Stimulated activated CD8-positive, alpha-beta memory T cell treated with anti-CD3 and anti-CD28 coated beads, Interleukin-4, amount 100 ng/mL, for 48 hours (primary cell): ENCODE measurements at regions not wholly inside any gene's neighbourhood (a gene's known extent, or its start where the extent isn't known, plus 50 kb on each side); places are given as distances from the start of the nearest gene placed in this dataset.

Experiments
- DNase-seq: peaks from one replicate; pipeline ENCODE4 v3.0.0-alpha.2; 2020

DNA sequence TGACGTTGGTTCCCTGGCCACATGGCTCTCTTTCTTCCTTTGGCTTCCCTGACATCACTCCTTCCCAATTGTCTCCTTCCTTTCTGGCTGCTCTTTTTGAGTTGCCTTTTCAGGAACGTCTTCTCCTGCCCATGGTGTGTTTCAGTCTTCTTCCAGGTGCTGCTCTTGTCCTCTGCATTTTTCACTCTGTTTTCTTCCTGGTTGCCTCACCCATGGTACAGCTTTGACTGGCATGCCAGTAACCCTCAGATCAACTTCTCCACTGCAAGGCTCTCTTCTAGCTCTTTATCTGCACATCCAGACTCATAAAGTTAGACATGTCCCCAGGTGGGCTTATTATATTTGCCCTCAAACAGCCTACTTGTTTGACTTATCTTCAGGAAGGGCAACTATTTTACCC, 91.0 kb upstream of the ANKH start:
- DNase-seq: no peak

GRCh38 chr5:14960120-14960462, 88.5 kb upstream of the ANKH start:
- DNase-seq: no peak

DNA sequence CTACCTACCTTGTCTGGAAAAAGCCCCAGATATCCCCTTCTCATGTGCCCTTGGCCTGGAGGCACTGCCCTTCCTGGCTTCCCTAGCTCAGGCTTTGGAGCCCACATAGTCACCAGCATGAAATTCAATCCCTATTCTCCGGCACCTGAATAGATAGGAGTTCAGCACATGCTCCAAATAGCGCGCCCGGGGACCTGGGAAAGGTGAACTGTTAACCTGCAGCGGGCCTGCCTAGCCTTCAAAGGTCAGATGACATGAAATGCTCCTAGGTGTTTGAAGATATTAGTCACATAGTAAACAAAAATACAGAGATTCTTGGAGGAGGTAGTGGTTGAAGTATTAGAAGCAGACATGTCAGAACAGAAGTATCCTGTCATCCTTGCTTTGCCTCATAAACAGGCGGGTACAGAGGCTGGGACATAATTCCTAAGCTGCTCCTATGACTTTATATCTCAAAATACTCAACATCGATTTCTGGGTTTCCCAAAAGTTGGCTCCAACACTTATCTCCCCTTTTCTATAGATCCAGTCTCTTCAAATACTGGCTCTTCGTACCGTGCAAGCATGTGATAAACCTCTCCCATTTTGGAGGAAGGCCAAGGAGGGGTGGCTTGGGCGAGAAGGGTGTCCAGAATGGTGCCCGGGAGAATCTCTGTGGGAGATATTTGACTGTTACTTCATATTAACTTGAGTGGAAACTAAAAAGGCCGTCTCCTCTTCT, 88.0 kb upstream of the ANKH start:
- no peak for DNase-seq

GRCh38 chr5:14958188-14958587, 86.6 kb upstream of the ANKH start:
- no peak for DNase-seq

DNA sequence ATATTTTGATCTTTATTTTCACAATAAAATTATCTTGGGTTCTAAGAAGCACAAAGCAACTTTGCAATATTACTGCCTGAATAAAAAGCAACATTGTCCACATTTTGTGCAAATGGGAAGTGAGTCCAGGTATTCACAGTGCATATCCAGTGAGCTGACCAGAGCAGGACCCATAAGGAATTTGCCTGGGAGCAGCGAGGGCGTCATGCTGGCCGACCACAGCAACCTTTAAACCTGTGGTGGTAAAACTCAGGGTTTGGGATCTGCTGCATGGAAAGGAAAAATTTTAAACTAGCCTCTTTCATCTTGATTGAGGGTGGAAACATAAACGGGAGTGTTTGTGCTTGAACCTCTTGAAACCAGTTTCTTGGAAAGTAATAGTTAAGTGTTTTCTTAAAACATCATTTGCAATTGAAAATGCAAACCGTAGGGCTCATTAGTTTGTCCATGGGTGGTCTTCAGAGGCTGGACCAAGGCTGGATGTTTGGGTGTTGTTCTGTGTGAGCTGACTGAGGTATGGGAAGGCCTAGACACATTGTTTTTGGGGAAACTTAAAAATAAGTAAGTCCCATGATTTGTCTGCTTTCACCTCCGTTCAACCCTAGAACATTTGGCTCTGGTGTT, 85.0 kb upstream of the ANKH start:
- DNase-seq: no peak

DNA sequence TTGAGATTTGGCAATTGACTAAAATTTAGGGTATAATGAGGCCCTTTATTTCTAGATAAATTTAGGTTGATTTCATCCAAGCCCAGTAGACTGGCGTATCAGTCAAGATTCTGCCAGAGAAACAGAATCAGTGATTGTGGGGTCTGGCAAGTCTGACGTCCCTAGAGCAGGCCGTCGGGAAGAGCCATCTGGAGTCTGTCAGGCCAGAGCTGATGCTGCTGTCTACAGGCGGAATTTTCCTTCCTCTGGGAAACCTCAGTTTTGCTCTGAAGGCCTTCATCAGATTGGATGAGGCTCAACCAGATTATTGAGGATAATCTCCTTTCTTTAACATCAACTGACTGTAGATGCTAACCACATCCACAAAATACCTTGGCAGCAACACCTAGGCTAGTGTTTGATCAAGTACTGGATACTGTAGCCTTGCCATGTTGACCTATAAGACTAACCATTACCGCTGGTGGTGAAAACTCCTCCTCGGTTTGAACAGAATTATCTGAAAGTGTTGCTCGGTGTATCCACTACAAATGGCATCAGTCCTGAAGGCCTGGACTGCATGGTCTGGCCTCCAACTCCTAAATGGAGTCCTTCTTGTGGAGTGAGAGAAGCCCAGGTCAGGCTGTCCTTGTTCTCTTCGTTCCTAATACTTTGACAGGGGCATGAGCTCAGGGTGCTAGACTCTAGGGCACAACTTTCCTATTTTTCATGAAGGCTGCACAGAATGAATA, 83.2 kb upstream of the ANKH start:
- DNase-seq: no peak

DNA sequence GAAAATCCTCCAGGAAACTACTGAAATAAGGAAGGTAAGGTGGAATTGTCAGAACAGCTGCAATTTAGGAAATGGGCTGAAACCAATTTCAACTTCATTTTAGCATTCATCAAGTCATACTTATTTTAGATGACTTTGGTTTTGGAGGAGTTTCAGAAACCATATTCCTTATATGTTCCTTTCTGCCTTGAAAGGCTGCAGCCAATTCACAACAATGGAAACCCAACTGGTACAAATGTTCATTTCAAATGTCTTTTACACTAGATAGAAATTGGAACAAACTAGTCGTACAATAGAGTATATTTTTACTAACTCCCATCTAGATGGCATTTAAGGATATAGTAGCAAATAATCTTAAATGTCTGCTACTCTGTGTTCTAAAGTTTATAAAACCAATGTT, 82.6 kb upstream of the ANKH start:
- DNase-seq: no peak

GRCh38 chr5:14953075-14953607, 81.6 kb upstream of the ANKH start:
- DNase-seq: no peak

GRCh38 chr5:14948383-14948782, 76.8 kb upstream of the ANKH start:
- DNase-seq: no peak

- no peak for DNase-seq
Measured at GRCh38 chr5:14946815-14947620, 75.4 kb upstream of the ANKH start.

GRCh38 chr5:14945450-14945849, 73.9 kb upstream of the ANKH start:
- DNase-seq: no peak

GRCh38 chr5:14944996-14945395, 73.4 kb upstream of the ANKH start:
- DNase-seq: no peak

- no peak for DNase-seq
Measured at GRCh38 chr5:14944350-14944739, 72.8 kb upstream of the ANKH start.

DNA sequence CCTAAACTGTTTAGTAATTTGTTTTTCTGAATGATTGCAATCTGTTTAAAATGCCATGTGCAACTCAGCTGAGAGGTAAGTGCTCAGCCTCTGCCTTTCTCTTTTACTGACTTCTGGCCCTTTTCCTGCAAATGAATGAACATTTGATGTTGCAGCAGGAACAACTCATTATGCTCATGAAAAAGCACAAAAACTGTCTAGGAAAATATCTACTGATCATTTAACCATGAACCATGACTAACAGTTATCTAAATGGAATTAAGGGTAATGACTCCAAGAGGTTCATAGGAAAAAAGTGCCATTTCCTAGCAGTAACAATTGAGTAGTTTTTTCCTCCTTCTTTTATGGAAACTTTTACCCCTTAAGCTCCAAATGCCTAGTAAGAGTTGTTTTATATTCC, 70.6 kb upstream of the ANKH start:
- DNase-seq: no peak

DNA sequence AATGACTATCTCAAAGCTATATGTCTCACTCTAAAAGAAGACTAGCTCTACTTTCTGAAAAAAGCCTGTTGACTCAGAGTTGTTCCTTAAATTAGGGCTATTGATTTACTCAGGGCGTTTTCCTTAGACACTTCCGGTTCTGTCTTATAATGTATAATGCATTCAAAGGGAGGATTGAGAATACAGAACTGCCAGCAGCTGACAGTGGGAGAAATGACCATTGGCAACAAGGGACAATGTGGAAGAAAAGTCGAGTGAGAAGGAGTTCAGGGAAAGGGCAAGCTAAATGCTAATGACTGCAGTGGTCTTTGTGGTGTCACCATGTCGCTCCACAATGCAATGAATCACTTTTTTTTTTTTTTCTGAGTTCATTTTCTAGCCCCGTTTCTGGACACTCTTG, 65.7 kb upstream of the ANKH start:
- DNase-seq: no peak

DNA sequence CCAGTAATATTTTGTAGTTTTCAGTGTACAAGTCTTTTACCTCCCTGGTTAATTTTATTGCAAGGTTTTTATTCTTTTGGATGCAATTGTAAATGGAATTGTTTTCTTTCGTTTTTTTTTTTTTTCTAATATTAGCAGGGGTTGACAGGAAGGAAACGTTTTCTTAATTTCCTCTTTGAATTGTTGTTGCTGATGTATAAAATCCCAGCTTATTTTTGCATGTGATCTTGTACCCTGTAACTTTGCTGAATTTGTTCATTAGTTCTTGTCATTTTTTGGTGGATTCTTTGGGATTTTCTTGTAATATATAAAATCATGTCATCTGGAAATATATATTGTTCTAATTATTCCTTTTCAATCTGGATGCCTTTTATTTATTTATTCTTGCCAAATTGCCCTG, 65.0 kb upstream of the ANKH start:
- DNase-seq: no peak

DNA sequence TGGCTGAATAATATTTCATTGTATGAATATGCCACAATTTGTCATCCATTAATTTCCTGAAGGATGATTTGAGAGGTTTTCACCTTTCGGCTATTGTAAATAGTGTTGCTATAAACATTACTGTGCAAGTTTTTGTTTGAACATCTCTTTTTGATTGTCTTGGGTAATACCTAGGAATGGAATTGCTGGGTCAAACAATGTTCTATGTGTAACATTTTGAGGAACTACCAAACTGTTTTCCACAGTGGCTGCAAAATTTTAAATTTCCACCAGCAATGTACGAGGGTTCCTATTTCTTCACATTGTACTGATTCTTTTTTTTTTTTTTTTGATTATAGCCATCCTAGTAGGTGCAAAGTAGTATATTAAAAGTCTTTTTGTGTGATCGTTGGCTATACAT, 63.8 kb upstream of the ANKH start:
- no peak for DNase-seq

DNA sequence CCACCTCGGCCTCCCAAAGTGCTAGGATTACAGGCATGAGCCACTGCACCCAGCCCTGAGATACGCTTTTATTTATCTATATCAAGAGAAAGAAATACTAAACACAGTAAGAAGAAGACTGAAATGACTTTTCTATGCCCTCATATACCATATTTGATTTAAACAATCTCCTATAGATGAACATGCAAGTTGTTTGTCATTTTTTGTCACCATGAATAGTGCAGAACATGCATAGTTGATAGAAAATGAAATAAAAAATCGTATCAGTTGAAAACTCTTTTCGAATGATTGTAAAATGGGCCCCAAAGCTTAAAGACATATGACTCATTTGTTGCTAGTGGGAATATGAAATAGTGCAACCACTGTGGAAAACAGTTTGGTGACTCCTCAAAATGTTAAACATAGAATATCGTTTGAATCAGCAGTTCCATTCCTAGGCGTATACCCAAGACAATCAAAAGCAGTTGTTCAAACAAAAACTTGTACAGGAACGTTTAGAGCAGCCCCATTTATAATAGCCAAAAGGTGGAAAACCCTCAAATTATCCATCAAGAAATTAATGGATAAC, 61.4 kb upstream of the ANKH start:
- no peak for DNase-seq

- no peak for DNase-seq
Measured at GRCh38 chr5:14930486-14930885, 58.9 kb upstream of the ANKH start.

DNA sequence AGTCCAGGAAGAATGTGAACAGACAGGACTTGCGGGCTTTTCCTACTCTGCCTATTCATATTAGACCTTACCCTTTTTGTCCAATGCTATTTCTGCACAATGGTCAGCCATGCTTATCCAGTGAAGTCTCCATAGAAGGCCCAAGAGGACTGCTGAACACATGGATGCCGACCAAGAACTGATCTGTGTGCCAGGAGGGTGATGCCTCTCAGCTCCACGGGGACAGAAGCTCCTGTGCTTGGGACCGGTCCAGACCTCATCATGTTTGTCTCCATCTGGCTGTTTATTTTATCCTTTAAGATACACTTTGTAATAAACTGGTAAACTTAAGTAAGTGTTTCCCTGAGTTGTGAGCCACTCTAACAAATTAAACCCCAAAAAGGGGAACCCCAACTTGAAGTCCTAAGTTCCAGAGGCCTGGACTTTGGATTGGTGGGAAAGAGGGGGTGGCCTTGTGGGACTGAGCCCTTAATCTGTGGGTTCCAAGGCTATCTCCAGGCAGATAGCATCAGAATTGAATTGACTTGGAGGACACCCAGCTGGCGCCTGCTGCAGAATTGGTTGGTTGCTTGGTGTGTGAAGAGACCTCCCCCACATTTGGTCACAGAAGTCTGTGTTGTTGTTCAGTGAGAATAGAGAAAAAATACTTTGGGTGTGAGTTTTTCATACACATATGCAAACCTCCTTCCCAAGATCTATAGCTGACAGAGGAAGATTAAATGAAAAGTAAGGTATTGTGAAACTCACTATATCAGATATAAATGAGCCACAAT, 57.9 kb upstream of the ANKH start:
- no peak for DNase-seq

DNA sequence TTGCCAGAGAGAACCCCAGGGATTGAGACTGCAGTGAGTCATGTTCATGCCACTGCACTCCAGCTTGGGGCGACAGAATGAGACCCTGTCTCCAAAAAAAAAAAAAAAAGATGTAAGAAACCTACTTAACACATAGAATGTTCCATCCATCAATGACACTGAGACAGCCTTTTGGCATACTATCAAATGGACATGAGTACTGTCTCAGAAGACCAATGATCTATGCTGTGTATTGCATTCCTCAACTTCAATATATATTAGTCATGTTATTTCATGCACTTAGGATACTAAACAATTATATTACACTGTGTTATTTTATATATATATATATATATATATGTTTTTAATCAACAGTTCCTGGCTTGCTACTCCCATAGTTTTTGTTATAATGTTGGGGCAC, 57.1 kb upstream of the ANKH start:
- DNase-seq: no peak

GRCh38 chr5:14925326-14925725, 53.7 kb upstream of the ANKH start:
- no peak for DNase-seq
